AG04449 (cell line): ENCODE measurements at regions not wholly inside any gene's neighbourhood (a gene's known extent, or its start where the extent isn't known, plus 50 kb on each side); places are given as distances from the start of the nearest gene placed in this dataset.

Source experiments
- CTCF ChIA-PET: fragments of 350-600 bp; formaldehyde crosslinking; extraction: SDS; loops from one replicate; lab custom pipeline; 2021; ENCODE audit warnings: antibody characterized with exemption; lab: Yijun Ruan, JAX
- POLR2A ChIA-PET: fragments of 400-600, 350-600 bp; formaldehyde crosslinking; extraction: SDS; loops from one replicate; lab custom pipeline; 2020; ENCODE audit warnings: antibody characterized with exemption, inconsistent platforms; lab: Yijun Ruan, JAX
- DNase-seq: peaks from one replicate; pipeline ENCODE4 v3.0.0-alpha.2; 2010; ENCODE audit warnings: low read depth, low spot score
- H3K4me3 ChIP-seq: 2 replicates; pipeline ENCODE4 v1.5.1; 2011; ENCODE audit warnings: low read depth, mild to moderate bottlenecking, control low read depth, low read length
- TF ChIP-seq, protein P1 (sequence below): IDR thresholded peaks from one replicate; pipeline ENCODE4 v1.5.1; 2011; ENCODE audit warnings: mild to moderate bottlenecking, moderate library complexity, low read length, control low read depth, inconsistent platforms; ENCODE audit not compliant: insufficient read depth; ENCODE audit errors: missing control alignments

DNA sequence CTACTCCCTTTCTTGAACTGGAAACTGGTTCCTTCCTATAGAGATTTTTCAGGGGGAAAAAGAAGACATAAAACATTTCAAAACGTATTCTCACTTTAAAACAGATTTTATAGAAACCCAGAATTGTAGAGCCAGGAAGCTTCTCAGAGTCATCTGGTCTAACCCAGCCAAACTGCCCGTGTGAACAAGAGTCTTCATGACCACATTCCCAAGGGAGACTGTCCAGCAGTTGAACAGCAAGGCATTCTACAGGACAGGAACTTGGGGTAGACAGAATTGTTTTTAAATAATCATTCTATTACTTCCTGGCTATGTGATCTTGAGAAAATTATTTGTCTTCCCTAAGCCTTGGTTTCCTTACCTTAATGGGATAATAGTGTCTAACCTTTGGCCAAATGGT is 163.5 kb upstream of the IVNS1ABP start:
- ChIA-PET CTCF (interaction anchor here (1.0 kb wide), 1 partner anchor 9 kb away, joined by 3 read pairs; no protein-coding TSS in a partner anchor), POLR2A (no interaction called here)
- DNase-seq, result no peak
- H3K4me3 ChIP-seq, result no peak overlapping the region
- TF ChIP-seq, protein P1, sequence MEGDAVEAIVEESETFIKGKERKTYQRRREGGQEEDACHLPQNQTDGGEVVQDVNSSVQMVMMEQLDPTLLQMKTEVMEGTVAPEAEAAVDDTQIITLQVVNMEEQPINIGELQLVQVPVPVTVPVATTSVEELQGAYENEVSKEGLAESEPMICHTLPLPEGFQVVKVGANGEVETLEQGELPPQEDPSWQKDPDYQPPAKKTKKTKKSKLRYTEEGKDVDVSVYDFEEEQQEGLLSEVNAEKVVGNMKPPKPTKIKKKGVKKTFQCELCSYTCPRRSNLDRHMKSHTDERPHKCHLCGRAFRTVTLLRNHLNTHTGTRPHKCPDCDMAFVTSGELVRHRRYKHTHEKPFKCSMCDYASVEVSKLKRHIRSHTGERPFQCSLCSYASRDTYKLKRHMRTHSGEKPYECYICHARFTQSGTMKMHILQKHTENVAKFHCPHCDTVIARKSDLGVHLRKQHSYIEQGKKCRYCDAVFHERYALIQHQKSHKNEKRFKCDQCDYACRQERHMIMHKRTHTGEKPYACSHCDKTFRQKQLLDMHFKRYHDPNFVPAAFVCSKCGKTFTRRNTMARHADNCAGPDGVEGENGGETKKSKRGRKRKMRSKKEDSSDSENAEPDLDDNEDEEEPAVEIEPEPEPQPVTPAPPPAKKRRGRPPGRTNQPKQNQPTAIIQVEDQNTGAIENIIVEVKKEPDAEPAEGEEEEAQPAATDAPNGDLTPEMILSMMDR, result no peak

DNA sequence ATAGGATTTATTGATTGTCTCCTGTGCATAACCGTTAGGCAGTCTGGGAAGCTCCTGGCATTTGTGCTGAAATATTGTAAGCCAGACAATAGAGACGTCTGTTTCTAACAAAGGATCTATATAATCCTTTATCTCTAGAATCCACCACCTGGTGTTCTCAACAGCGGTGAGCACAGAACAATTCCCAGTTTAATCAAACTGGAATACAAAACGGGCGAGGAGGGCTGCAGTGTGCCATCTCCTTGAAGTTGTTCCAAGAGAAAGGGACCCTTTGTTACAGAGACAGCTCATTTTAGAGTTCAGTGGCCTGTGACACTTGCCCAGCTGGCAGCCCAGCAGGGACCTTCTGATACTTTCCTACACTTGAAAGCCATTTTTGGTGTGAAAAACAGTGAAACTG is 162.8 kb upstream of the IVNS1ABP start:
- DNase-seq, result no peak
- ChIA-PET POLR2A (interaction anchor here (0.6 kb wide), 1 partner anchor 321 kb away, joined by 4 read pairs; no protein-coding TSS in a partner anchor), CTCF (interaction anchor here (1.0 kb wide), 1 partner anchor 10 kb away, joined by 3 read pairs; no protein-coding TSS in a partner anchor)
- TF ChIP-seq, protein P1, result no peak
- H3K4me3 ChIP-seq, result no peak overlapping the region

DNA sequence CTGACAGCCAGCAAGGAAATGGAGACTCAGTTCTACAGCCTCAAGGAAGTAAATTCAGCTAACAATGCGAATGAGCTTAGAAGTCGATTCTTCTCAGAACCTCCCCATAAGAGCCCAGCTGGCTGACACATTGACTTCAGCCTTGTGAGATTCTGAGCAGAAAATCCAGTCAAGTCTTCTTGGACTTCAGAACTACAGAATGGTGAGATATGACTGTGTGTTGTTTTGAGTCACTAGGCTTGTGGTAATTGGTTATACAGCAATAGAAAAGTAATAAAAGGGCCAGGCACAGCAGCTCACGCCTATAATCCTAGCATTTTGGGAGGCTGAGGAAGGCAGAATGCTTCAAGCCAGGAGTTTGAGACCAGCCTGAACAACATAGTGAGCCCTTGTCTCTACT is 161.8 kb upstream of the IVNS1ABP start:
- ChIA-PET CTCF (no interaction called here), POLR2A (no interaction called here)
- H3K4me3 ChIP-seq, result no peak overlapping the region
- no peak for DNase-seq
- TF ChIP-seq, protein P1, result no peak

DNA sequence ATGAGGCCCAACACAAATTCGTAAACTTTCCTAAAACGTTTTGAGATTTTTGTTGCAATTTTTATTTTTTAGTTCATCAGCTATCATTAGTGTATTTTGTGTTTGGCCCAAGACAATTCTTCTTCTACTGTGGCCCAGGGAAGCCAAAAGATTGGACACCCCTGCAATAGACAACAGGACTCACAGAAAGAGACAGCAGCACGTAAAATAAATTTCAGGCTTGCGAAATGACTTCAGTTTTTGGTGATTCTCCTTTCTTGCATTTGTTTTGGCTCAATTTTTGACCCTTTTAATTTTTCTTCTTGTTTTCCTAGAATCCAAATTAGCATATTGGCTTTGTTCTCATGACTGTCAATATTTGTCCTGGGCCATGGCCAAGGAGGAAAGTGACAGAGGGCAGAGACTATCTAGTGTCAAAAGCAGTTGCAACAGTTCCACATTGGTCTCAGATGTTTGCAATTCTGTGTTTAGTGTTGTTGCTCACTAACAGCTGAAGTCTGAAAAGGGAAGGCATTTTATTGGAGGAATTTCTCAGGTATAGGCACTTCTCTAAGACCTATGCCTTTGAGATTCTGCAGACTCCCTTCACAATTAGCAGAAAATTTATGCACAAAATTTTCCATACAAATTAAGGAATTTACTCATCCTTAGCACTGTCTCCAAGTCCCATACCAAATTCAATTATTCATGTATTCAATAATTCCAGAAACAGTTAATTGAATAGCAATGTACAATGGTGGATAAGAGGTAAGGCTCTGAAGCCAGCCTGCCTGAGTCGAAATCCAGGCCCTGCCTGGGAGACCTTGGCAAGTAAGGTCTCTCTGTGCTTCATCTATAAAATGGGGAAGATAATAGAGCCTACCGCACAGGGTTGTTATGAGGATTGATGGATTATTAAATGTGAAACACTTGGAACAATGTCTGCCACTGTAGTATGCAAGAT is 160.9 kb upstream of the IVNS1ABP start:
- TF ChIP-seq, protein P1, result no peak
- POLR2A ChIA-PET, result no interaction called here
- DNase-seq, result no peak
- no peak overlapping the region for H3K4me3 ChIP-seq
- CTCF ChIA-PET, result no interaction called here

DNA sequence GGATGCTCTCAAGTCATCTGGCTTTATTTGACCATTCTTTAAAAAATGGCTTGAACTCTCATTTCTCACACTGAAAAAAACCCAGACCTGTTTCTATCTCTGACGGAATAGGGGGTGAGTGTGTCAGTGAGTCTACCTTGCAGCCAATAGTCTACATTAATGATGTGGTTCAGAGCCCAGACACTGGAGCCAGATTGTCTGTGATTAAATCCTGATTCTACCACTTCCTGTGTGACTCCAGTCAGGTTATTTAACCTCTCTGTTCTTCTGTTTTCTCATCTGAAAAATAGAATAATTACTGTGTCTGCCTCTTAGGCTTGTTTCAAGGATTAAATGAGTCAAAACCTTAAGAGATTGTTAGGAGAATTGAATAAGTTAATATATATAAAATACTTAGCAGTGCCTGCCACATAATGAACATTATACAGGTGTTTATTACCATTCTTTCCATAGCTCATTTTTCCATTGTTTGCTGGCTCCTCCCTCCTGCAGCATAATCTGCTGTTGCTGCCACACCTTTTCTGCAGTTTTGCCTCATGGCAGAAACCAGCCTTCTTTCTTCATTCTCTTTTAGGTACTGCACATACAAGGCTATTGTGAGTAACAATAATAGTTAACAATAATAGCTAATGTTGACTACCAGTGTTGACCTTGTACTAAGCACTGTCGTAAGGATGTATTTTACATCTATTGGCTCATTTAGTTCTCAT is 157.6 kb upstream of the IVNS1ABP start:
- CTCF ChIA-PET, result interaction anchor here (1.1 kb wide), 1 partner anchor 9 kb away, joined by 3 read pairs; no protein-coding TSS in a partner anchor

More for the DNA sequence above, 157.6 kb upstream of the IVNS1ABP start:
- DNase-seq, result no peak
- POLR2A ChIA-PET, result no interaction called here
- TF ChIP-seq, protein P1, result no peak
- H3K4me3 ChIP-seq, result no peak overlapping the region
